ENCODE measurements at regions not wholly inside any gene's neighbourhood (a gene's known extent, or its start where the extent isn't known, plus 50 kb on each side); places are given as distances from the start of the nearest gene placed in this dataset.

DNA sequence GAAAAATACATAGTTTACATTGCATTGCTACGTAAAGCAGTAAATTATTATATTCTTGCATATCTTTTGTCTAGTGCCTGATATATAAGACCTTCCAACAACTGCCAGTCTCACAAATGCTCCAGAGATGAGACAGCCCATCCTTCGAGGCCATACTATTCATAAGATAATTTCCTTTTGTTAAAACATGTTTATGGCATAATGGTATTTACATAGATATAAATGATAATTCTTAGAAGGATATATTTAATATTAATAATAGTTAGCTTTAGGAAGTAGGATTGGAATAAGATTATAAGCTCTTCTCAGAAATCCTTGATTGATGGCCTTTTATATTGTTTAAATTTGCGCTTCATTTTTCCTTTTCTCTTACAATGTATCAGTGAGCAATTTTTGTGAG lies 1410.1 kb upstream of the MIR17HG start:
- no peak for DNase-seq

DNA sequence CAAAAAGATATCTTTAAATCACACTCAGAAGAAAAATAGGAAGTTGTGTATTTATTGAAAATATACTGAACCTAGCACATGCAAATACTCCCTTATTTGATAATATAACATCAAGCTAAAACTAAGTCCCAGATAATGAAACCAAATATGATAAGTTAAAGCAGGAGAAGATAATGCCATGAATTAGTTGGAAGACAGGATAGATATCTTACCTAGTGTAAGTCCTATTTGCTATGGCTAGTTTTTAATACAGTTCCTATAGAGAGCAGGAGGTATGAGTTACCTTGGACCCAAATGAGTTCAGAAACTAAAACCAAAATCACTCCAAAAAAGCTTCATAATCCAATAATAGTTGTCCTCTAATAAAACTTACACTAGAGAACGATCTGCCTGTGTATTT lies 1407.1 kb upstream of the MIR17HG start:
- DNase-seq: no peak

DNA sequence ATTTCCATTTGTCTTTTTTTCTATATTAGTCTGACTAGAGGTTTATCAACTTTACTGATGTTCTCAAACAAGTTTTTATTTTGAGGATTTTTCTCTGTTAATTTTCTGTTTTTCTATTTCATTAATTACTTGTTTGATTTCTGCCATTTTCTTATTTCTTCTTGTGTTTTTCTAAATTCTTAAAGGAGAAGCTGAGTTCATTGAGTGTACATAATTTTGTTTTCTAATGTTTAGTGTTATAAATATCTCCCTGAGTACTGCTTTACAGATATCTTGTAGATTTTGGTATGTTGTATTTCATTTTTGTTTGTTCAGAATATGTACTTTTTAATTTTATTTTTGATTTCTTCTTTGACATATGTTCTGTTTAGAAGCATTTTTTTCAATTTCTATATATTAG lies 1404.3 kb upstream of the MIR17HG start:
- no peak for DNase-seq

DNA sequence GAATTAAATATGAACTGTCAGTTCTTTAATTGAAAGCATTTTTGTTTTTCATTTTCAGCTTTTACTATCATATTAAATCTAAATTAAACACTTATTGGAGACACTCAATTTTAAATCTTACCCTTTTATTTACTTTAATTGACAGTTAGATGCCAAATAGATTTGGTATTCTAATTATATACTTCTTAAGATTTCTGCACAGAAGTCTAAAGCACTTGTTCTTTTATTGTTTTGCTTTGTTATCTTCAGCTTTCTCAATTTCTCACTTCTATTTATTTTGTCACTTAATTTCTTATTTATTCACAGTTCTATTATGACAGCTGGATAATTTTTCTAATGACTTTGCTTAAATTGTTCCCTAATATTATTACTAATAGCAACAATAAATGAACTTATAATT lies 1397.3 kb upstream of the MIR17HG start:
- DNase-seq: no peak

DNA sequence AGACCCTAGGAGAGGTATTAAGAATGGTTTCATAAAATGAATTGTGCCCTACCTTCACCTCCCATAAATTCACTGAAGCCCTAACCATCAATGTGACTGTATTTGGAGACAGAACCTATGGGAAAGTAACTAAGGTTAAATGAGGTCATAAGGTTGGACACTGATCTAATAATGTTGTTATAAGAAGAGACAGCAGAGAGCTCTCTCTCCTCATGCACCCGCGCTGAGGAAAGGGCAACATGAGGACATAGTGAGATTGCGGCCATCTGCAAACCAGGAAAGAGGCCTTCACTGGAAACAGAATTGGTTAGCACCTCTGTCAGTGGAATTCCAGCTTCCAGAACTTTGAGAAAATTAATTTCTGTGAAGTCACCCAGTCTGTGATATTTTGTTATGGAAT lies 1396.1 kb upstream of the MIR17HG start:
- no peak for DNase-seq

DNA sequence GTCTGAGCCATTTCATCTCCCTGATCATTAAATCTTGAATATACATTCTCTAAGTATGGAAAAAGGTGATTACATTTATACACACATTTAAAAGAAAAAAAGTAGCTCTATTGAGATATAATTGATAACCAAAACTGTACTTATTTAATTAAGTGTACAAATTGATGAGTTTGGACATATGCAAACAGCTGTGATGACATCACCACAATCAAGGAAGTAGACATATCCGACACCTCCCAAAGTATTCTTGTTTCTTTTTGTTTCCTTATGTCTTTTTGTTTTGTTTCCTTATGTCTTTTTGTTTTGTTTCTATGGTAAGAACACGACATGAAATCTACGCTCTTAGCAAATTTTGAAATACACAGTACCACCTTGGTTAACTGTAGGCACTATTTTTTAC lies 1393.9 kb upstream of the MIR17HG start:
- DNase-seq: no peak

DNA sequence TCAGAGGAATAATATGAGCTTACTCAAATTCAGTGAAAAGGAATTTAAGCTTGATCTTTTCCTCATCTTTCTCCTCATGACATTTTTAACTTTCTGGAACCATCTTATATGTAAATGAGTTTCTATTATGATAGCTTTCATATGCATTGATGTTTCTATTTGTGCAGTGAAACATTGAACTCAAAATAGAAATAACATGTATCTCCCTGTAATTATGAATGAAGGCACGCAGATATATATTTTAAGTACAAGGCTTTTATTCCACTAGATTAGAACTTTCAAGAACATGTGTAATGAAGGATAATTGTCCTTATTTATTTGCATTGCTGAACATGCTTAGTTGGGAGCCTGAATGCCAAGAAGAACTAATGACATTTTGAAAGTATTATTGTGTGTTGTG lies 1391.7 kb upstream of the MIR17HG start:
- DNase-seq: no peak

DNA sequence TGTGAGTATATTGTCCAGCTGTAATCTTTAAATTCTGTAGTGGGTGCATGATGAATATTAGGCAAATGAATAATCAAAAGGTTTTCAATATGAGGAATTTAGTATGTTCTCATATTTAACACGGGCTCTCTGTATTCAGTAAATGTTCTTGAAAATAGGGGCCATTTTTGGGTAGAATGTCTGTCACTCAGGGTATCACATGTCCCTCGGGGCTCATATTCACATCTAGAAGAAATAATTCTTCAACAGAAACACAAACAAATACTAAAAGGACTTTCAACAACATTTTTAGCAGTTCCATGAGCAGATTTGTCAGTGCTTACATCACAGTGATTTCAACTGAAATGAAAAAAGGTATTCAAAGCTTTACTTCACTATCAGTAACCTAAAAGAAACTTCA lies 1388.4 kb upstream of the MIR17HG start:
- DNase-seq: no peak

DNA sequence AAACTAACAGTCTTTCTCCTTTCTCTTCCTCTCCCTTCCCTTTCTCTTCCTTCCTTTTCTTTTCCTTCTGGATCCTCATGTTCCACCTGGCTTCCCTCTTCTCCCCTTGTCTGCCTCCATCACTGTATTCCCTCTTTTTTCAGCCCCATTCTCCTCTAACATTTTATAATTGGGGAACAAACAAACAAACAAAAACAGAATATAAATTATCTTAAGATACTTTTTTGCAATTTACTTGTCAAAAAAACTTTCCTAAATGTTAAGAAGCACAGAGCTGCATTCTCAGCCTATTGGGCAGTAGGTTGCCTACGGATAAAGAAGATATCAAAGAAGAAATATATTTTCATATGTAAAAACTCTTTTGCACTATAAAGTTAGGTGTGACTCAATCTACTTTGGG lies 1382.2 kb upstream of the MIR17HG start:
- no peak for DNase-seq

DNA sequence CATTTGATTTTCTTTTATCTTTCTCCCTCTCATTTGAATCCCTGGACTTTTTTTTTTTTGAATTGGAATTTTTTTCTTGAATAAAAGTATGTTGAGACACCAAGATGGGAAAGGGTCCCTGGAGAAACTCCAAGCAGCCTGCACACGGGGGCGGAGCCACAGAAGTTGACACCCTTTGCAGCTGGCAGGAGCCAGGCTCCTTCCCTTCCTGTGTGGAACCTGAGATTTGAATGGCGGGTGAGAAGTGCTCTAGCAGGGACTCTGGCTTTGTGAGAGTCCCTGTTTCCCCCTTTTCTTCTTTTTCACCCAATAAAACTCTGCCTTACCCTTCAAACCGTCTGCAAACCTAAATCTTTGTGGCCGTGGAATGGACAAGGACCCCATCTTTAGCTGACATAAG lies 1381.0 kb upstream of the MIR17HG start:
- DNase-seq: no peak

DNA sequence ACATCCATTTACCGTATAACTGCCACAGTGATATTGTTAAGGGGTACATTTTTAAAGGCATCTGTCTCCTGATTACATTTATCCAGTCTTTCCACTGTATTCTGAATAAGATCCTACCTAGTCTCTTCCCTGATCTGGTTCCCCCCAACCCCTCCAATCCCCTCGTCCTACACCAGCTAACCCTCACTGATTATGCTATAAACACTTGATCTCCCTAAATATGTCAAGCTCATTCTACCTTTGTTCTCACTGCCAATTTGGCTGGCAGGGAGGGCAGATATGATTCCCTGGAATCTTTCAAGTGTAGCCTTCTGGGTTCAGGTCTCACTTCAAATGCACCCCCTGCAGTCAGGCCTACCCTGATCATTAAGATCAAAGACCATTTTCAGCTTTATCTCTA lies 1379.8 kb upstream of the MIR17HG start:
- no peak for DNase-seq

DNA sequence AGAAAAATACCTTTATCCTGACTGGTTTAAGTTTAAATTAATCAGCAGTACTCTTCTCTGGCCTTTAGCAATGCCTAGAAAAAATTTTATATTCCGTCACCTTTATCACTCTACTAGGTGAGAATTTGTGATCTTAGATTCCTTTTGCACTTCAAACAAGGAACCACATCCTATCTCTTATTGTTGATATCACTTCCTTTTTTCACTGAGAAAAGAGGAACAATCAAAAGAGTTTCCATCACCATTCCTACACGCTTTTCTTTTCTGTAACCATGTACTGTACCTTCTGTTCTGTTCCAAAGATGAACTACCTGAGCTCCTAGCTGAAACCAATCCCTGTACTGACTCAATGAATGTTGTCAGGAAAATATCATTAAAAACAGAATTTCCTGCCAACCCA lies 1379.0 kb upstream of the MIR17HG start:
- no peak for DNase-seq

DNA sequence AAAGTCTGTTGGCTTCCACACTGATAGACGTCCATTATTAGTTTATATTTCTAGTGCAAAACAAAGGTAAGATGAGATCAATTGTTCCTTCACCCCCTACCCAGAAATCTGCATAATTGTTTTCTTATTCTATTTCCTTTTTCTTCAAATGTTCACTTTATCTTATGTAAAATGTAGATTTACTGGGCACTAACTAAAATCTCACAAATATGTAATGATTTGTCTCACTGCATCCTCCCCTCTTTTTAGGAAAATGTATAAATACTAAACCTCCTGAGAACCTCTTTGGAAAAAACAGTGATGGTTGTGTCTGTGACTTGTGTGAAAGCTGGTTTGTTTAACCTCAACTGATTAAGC lies 1377.2 kb upstream of the MIR17HG start:
- DNase-seq: no peak

DNA sequence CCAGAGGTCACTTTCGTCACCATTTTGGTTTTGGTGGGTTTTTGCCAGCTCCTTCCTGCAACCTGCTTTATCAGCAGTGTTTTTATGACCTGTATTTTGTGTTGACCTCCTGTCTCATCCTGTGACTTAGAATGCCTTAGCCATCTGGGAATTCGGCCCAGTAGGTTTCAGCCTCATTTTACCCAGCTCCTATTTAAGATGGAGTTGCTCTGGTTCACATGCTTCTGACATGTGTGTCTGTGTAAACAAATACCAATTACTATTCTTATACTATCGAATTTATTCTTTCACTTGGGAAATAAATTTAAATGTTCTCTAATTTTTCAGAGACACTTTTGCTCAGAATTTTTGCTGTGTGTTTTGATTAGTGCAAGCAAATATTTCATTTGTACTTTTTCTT lies 1370.3 kb upstream of the MIR17HG start:
- DNase-seq: no peak

DNA sequence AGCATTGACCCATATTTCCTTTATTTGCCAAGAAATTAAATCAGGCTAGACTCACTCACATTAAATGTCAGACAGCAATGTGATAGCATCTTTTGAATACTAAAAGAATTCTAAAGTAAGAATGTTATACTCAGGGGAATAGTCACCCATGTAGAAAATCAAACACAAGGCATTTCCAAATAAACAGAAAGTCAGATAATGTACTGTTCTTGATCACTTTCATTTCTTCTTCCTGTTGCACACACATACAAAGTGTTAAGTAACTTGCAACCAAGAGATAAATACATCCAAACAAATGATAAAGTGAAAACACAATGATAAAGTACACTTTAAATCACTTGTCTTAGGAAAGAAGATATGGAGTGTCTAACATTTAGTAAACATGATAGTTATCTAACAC lies 1366.6 kb upstream of the MIR17HG start:
- no peak for DNase-seq

DNA sequence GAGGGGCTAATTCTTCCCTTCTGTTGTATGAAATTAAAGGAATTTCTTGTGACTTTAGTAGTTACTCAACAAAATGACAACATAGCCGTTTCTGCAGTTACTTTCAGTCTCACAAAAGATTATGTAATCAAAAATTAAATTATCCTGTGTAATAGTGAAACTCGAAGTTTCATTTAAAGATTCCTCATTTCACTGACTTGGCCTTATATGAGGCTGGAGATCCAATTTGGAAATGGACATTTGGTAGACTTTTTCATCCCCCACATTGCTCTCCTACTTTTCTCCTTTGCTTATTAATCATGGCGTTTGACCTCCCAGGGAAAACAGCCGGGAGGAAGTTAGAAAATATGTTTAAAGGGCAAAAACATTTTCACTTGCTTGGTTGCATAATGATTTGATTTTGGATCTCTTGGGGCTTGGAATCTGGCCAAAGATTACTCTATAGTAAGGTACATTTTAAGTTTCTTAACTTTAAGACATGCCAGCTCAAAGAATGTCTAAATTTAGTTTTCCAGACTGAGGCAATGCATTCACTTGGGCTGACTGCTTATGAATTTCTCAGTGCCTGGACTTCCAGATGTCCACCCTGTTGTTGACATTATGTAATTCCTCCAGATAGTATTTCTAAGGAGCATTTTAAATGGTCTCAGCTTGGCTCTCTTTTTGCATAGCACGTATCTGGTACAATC lies 1364.9 kb upstream of the MIR17HG start:
- DNase-seq: no peak

DNA sequence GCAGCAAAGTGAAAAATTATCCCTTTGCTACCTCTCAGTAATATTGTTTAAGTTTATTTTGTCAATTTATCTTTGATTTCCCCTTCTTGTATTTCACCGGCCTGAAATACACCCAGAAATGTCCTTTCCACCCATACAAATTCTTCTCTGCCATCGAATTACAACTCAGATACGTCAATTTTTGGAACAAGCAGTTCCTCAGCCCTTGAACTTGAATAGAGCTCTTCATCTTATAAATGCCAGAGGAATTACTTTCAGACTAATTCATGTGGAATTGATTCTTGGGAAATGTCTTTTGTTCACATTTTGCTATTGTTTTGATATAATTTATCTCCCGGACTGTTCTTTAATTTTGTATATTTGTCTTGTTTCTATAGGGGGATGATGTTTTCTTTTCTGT lies 1359.3 kb upstream of the MIR17HG start:
- no peak for DNase-seq

DNA sequence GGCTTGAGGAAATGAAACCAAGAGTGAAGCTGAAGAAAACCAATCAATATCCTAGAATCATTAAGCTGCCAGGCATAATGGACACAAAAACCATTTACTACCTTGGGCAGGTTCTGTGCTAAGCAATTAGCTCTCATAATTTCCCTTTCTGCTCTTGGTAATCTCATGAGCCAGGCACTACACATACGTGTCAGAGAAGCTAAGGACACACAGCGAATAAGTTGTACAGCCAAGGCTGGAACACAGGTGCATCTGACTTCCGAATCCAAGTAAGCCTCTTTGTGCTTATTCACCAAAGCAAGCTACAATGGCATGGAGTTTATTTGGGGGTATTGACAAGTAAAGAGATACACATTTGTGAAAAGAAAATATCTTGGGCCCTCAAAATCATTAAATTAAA lies 1343.9 kb upstream of the MIR17HG start:
- DNase-seq: no peak

DNA sequence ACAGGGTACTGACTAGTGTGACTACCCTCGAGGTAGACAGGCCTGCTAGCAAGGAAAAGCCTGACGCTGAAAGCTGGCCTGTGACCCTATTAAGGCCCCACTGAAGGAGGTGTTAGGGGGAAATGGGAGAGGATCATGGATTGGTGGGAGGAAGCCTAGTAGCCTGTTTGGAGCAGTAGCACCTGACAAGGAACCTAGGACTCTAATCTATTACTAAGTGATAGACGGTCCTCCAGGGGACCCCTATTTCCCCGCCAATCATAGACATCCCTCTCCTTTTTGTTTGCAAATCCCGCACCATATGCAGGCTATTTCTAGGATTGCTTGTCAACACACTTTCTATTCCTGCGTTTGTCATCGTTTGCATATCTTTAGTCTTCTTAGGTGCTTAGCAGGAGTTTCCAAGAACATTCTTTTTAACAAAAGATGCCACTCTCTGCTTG lies 1338.8 kb upstream of the MIR17HG start:
- DNase-seq: no peak

DNA sequence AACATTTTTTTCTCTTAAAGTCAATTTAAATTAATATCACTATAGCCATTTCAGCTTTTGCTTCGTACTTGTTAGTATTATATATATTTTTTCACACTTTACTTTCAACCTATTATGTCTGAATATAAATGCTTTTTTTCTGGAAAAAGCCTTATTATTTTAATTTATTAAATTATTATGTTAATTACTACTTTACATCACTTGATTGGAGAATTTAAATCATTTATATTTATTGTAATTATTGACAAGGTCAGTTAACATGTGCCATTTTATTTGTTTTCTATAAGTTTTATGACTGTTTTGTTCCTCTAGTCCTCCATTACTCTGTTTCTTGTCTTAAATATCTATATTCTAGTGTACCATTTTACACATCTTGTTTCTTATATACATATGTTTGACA lies 1333.4 kb upstream of the MIR17HG start:
- no peak for DNase-seq

DNA sequence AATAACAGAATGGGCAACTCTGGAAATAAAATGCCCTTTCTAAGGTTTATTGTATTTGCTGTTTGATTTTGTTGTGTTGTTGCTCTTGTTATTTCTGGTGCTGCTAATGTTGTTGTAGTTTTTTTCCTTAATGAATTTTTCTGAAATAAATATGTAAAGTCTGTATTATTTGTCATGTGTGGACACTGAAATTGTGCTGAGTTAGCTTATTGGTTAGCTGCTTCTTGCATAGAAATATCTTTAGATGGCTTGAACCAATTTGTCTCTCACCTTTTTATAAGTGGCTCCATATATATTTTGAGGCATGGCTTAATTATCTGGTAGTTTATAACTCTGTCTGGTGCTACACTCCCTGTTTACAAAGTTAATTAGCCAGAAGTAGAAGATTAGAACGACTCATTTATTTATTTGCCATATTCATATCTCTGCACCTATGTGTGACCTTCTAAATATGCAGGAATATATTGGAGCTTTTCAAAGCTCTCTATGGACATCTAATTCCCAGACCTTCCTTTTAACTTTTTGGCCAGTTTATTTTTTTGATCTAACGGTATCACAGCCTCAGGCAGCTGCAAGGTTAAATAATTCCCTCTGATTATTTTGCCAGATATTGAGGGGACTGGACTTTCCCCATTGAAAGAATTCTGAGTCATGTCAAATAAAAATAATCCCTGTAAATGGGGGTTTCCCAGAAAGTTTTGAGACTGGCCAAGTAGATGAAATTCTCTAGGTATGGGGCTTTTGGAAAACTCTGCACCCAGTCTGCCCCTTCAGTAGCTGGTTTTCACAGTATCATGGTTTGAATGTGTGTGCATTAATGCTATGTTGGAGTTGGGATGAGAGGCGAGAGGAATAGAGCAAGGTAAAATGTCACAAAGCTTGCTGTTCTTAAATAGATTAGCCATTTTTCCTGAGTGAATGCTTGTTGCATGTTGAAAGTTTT lies 1331.7 kb upstream of the MIR17HG start:
- no peak for DNase-seq

DNA sequence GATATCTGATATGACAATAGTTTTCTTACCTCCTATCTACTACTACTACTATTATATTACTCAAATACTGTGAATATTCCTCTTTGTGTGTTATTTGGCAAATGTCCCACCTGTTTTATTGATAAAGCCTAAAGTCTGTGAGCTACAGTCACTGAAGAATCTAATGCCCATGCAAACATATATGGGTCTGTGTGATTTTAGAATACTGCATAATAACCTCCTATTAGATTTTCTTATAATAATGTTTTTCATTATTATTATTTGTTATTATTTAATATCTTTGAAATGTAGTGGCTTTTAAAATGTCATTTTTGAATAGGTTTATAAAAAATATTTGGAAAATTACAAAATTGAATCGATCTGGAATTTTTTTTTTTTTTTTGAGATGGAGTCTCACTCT lies 1330.8 kb upstream of the MIR17HG start:
- DNase-seq: no peak

DNA sequence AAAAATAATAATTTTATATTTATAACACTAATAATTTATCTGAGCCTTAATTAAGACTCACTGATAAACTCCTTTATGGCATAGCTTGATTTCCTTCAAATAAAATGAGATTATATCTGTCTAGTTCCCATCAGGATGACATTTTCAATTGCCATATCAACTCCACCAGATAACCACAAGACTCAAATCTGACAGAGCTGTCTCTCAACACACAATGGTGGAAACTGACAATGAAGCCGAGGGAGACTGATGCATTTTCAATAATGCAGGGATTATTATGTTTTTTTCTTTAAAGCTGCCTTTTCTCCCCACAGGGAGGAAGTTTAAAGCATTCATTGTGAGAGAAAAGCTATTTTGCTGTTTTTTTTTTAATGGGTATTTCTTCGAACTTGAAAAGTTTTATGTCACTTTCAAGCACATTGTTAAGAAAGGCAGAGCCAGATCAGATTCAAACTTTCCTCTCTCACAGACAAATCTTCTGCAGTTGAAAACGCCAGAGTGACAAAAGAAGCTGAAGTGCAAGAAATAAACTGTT lies 1326.9 kb upstream of the MIR17HG start:
- no peak for DNase-seq

DNA sequence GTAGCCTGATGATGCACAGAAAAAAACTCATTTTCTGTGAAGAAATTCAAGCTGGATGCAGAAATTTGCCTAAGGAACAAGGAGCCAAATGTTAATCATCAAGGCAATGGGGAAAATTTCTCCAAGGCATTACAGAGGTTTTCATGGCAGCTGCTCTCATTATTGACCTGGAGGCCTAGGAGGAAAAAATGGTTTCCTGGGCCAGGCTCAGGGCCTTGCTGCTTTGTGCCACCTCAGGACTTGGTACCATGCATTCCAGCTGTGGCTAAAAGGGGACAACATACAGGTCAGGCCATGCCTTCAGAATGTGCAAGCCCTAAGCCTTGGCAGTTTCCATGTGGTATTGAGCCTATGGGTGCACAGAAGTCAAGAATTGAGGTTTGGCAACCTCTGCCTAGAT lies 1320.1 kb upstream of the MIR17HG start:
- DNase-seq: no peak
